Sciatic nerve (tissue), 2 donors: ENCODE measurements at regions not wholly inside any gene's neighbourhood (a gene's known extent, or its start where the extent isn't known, plus 50 kb on each side); places are given as distances from the start of the nearest gene placed in this dataset.
"Not testable (repeated sequence)": the region's sequence is repeated elsewhere in the genome, so short reads cannot be mapped to it uniquely, and the experiment has no call there.

Source experiments
- ATAC-seq: fragments of 200-7000 bp; cut with Tn5 transposase; one replicate; pipeline ENCODE4 v1.9.1; 2020; ENCODE audit warnings: mild to moderate bottlenecking, moderate library complexity
- DNase-seq: peaks from one replicate; pipeline ENCODE4 v3.0.0-alpha.2; 2020; ENCODE audit warnings: low spot score
- intact Hi-C: fragments of 100-400 bp; cut with DNase I; formaldehyde crosslinking; loops from one replicate; pipeline ENCODE4 v1.14.2; 2022
- donor health status: DM: no; HTN: no; CAD: no.
- donor health status: DM: no; HTN: no; CAD: no.

DNA sequence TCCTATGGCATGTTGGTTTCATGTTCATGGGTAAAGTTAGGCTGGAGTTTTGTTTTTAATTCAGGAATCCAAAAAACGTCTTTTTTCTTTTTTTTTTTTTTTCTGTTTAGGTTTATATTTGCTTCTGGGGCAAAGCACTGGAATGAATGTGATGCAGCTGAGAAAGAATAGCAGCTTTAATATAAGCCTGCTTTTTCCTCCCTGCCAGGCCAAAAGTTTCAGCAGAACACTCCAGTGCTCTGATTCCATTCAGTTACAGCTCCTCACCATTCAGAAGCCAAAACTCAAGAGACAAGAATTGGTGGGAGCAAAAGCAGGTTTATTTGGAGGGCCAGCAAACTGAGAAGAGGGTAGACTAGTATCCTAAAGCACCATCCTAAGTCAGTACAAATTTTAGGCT lies 102.7 kb upstream of the PELI1 start:
- intact Hi-C loops = no loop called here
- ATAC-seq = no peak
- no peak for DNase-seq

GRCh38 chr2:64249426-64249825 lies 105.2 kb upstream of the PELI1 start:
- no peak for ATAC-seq
- intact Hi-C loops = no loop called here
- DNase-seq = no peak

DNA sequence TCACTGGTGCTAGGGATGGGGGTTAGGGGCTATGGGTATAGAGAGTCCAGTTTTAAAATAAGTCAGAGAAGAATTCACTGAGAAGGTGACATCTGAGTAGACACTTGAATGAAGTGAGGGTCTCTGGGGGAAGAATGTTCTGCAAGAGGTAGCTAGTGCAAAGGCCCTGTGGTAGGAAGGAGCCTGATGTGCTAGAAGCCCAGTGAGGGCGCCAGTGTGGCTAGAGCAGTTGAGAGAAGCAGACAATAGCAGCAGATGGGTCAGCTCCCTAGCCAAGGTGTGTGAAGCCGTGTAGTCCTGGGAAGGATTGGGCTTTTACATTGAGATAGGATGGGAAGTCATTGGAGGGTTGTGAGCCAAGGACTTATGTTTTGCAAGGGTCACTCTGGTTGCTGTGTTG lies 105.8 kb upstream of the PELI1 start:
- DNase-seq = no peak
- intact Hi-C loops = no loop called here
- ATAC-seq = no peak

GRCh38 chr2:64250751-64251423 lies 106.7 kb upstream of the PELI1 start:
- ATAC-seq = no peak
- DNase-seq = no peak
- intact Hi-C loops = no loop called here

DNA sequence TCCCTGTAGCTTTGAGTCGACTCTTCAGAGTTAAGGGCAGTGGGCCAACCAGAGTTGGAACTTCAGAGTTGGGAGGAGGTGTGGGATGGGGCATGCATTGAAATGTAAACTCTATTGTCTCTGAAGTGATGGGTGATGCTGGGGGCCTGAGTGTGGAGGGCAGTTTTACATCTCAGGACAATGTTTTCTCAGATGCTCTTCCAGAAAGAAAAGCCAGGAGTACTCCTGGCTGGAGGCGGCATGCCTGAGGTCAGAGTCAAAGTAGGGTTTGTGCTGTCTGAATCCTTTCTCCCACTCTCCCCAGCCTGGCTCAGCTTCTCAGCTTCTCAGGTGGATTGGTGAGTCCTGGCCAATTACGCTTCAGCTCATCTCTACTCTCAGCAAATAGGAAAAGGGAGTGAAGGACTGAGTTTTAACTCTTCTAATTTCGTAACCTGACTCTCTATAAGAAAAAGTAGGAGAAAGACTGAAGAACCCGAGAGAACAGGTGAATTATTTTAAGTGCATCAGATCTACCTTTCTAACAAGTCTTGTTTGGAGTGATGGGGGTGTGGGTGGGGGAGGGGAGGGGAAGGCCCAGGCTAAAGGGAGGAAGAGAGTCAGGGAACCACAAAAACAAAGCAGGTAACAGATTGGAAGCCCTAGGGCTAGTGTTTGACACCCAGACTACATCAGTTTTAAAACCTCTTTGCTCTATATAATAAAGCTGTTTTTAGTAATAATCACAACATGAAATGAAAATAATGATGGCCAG lies 107.5 kb upstream of the PELI1 start:
- intact Hi-C loops = no loop called here
- DNase-seq (no peak), ATAC-seq (no peak)

- DNase-seq, ATAC-seq, intact Hi-C loops: not testable (repeated sequence)
Measured at GRCh38 chr2:64252251-64252978, 108.2 kb upstream of the PELI1 start.

- intact Hi-C loops, ATAC-seq, DNase-seq: not testable (repeated sequence)
Measured at GRCh38 chr2:64253421-64253820, 109.2 kb upstream of the PELI1 start.

GRCh38 chr2:64258566-64258965 lies 114.3 kb upstream of the PELI1 start:
- no peak for DNase-seq
- no peak for ATAC-seq
- intact Hi-C loops = no loop called here

DNA sequence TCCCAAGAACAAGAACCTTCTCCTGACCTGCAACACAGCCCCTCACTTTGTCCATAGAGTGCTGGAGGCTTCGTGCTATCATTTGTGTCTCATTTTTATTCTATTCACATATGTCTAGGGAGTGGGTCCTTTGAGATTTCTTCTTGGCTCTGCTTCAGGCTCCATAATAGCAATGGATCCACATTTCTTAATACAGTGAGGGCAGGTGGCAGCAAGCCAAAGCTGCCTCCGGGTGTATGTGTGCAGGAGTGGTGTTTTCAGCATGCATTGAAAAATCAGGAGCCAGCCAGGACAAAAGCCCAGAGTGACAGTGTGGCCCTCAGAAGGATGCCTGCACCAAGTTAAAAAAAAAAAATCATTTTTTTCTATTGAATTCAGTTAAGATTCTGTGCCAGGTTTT lies 115.1 kb upstream of the PELI1 start:
- intact Hi-C loops = no loop called here
- ATAC-seq = peak; percentile 34
- DNase-seq = no peak

- no peak for ATAC-seq
- intact Hi-C loops = no loop called here
Measured at GRCh38 chr2:64260093-64260803, 116.0 kb upstream of the PELI1 start.

GRCh38 chr2:64260817-64261216 lies 116.6 kb upstream of the PELI1 start:
- DNase-seq (peak; percentile 67), ATAC-seq (peak; percentile 82)
- intact Hi-C loops = no loop called here

More at GRCh38 chr2:64260093-64260803, 116.0 kb upstream of the PELI1 start:
- no peak for DNase-seq

DNA sequence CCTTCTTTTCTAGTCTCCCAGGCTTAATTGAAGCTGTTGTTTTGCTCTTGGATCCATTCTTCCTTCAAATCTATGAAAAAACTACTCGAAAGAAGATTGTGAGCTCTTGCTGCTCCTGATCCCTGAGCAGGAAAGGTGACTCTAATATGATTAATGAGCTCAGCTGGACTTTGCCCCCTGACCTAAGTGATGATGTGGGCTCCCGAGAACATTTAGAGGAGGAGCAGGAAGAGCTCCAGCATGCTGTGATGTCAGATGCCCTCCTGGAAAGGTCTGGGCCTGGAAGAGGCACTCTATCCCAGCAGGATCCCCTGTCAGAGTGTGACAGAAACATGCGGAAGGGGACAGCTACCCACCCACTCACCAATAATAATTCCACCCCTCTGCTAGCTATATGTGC lies 117.9 kb upstream of the PELI1 start:
- no peak for DNase-seq
- no peak for ATAC-seq

DNA sequence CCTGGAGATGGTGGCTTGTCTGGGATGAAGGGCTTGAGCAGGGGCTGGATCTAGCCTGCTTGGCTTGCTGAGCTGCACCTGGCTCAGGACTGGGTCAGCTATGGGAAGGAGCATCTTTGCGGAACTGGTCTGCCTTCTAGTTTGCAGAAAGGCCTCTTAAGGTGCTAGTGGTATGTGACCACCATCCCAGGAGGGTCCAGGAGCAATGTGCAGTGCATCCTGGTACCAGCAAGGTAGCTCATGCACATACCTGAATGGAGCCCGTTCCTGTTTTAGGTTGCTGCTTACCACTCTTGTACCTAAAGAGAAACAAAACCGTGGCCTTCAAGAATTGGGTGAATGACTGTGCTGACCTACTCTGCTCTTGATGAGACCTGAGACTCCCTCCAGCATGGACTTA lies 118.6 kb upstream of the PELI1 start:
- DNase-seq (no peak), ATAC-seq (no peak)
- intact Hi-C loops = no loop called here

More for the DNA sequence above, 117.9 kb upstream of the PELI1 start:
- intact Hi-C loops = no loop called here

- intact Hi-C loops = no loop called here
- no peak for DNase-seq
- ATAC-seq = no peak
Measured at GRCh38 chr2:64263315-64263714, 119.1 kb upstream of the PELI1 start.

DNA sequence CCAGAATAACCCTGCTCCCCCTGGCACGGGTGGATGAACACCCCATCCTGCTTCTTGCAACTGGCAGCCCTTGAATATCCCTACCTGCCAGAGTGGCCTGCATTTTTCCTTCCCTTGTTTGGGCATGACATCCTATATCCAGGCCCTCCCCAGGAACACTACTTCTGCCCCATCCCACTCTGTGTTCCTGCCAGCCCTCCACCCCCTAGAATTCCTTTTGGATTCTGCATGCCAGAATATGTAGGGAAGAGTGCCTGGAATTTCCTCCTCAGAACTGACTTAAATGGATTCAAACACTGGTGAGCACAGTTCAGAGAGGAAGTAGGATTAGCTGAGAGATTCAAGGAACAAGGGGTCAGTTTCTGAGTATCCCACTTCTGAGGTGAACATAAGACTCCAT lies 123.5 kb upstream of the PELI1 start:
- no peak for ATAC-seq
- intact Hi-C loops = no loop called here
- no peak for DNase-seq

DNA sequence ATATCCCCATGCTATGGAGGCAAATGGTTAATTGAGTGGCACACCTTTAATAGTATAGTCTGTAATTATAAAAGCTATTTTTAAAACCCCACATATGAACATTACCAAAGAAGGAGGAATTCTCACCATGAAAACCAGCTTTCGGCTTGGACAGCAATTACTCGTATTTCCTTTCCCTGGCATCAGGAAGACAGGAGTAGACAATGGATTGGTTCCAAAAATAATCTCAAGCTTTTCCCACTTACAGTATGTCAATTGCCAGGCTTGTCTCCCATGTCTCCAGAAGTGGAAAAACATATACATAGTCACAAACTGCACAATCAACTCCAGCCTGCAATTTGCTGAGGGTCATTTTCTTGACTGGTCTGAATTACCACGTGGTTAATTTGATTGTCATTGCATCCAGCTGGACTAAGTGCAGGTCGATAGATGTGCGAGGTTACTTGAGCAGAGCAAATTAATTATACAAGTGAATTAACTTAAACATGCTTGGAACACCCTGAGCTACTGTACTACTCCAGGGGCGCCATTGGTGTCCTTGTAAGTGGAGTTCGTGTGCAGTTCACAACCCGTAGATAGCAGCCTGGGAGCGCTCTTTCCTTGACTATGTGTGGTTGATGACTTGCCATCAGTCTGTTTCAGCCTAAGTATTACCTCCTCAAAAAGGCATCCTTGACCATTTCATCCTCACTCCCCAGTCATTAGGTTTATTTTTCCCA lies 124.3 kb upstream of the PELI1 start:
- ATAC-seq (no peak), DNase-seq (no peak)
- intact Hi-C loops = no loop called here

GRCh38 chr2:64273524-64274398 lies 129.5 kb upstream of the PELI1 start:
- intact Hi-C loops = no loop called here
- ATAC-seq (peak; percentile 94), DNase-seq (no peak)
